SK-N-SH treated with all-trans-retinoic acid at 6 μM for 48 hours (cell line): ENCODE measurements at regions not wholly inside any gene's neighbourhood (a gene's known extent, or its start where the extent isn't known, plus 50 kb on each side); places are given as distances from the start of the nearest gene placed in this dataset.

ENCODE experiments used
- BACH2 ChIP-seq: fragments of 250-450 bp; sonication (Bioruptor Pico); IDR thresholded peaks from 2 replicates; pipeline ENCODE4 v1.9.0; 2021; ENCODE audit warnings: mild to moderate bottlenecking, borderline replicate concordance
- ZNF70 ChIP-seq: fragments of 450-650 bp; formaldehyde crosslinking; IDR thresholded peaks from 2 replicates; pipeline ENCODE4 v1.5.0; 2020; ENCODE audit warnings: mild to moderate bottlenecking, moderate library complexity

DNA sequence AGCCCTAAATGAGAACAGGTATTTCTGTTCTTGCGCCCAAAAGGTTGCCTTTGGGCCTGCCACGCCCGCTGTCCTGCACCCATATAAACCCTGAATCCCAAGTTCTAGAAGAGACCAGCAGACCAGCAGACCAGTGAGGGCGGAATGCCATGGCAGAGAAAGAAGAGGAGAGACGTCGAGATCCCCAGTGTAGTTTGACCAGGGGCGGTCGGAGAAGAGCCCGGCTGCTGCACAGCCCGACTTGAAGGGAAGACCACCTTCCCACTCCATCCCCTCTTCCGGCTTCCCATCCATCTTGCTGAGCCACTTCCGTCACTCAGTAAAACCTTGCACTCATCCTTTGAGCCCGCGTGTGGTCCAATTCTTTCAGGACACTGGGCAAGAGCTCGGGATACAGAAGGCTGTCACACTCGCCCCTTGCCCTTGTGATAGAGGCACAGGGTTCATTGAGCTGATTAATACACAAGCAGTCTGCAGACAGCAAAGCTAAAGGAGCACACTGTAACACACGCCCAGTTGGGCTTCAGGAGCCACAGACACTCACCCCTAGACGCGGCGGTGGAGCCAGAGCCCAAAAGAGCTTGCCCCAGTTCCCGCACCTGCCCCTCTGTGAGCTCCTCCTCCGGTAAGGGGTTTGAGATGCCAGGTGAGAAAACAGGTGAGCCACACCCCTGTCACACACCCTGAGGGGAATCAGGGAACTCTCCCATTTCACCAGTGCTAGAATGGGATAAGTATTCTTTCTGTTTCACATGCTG is 230.8 kb downstream of the PCDH10 start:
- TF ChIP-seq BACH2 (CRISPR knock-in tag) (no peak), ZNF70 (CRISPR knock-in tag) (no peak)
